ENCODE measurements at regions not wholly inside any gene's neighbourhood (a gene's known extent, or its start where the extent isn't known, plus 50 kb on each side); places are given as distances from the start of the nearest gene placed in this dataset.

DNA sequence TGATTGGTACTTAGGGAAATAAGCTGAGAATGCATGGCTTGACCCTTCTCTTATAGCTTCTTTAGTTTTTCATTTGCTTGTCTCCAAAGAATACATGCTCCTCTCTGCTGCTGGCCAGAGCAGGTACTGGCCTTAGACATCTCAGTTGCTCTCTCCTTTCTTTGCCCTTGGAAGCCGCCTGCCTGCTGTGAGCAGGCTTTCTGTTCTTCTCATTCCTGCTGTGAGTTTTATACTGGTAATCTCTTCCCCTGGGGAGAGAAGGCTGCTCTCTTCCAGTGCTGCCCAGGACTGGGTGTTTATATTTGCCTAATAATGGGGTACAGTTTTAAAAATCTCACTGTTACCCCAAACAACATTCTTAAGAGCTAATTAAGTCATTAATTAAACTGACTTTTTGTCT, 323.5 kb upstream of the LRRC7 start:
- no peak for DNase-seq (ENCODE audit: low spot score)
- no peak overlapping the region for H3K27ac ChIP-seq (ENCODE audit: low read depth in 1 of 2, low read length in 2 of 2)
- no peaks in the 10 kb centered on the region for H3K27me3 ChIP-seq (ENCODE audit: control insufficient read depth in 4 of 4, insufficient read depth in 4 of 4, low read length in 3 of 4)
- no peak overlapping the region for H3K4me3 ChIP-seq (ENCODE audit: low read depth in 1 of 3, low read length in 3 of 3)
- TF ChIP-seq RAD21 (IDR thresholded peaks at IDR 0.05): no peak
- TF ChIP-seq NR2F2 (IDR thresholded peaks at IDR 0.05): no peak
- TF ChIP-seq YY1 (IDR thresholded peaks at IDR 0.05): no peak
- no peak for TF ChIP-seq HNF4A (conservative IDR thresholded peaks at IDR 0.05)
- TF ChIP-seq SP1 (IDR thresholded peaks at IDR 0.05): no peak
- TF ChIP-seq, protein P1, sequence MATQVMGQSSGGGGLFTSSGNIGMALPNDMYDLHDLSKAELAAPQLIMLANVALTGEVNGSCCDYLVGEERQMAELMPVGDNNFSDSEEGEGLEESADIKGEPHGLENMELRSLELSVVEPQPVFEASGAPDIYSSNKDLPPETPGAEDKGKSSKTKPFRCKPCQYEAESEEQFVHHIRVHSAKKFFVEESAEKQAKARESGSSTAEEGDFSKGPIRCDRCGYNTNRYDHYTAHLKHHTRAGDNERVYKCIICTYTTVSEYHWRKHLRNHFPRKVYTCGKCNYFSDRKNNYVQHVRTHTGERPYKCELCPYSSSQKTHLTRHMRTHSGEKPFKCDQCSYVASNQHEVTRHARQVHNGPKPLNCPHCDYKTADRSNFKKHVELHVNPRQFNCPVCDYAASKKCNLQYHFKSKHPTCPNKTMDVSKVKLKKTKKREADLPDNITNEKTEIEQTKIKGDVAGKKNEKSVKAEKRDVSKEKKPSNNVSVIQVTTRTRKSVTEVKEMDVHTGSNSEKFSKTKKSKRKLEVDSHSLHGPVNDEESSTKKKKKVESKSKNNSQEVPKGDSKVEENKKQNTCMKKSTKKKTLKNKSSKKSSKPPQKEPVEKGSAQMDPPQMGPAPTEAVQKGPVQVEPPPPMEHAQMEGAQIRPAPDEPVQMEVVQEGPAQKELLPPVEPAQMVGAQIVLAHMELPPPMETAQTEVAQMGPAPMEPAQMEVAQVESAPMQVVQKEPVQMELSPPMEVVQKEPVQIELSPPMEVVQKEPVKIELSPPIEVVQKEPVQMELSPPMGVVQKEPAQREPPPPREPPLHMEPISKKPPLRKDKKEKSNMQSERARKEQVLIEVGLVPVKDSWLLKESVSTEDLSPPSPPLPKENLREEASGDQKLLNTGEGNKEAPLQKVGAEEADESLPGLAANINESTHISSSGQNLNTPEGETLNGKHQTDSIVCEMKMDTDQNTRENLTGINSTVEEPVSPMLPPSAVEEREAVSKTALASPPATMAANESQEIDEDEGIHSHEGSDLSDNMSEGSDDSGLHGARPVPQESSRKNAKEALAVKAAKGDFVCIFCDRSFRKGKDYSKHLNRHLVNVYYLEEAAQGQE (IDR thresholded peaks at IDR 0.05): no peak
- TF ChIP-seq GABPA (IDR thresholded peaks at IDR 0.05 in 1 of 2, conservative IDR thresholded peaks at IDR 0.05 in 1 of 2): no peak
- TF ChIP-seq, protein P2, sequence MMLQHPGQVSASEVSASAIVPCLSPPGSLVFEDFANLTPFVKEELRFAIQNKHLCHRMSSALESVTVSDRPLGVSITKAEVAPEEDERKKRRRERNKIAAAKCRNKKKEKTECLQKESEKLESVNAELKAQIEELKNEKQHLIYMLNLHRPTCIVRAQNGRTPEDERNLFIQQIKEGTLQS (IDR thresholded peaks at IDR 0.05): no peak
- no peak for TF ChIP-seq FOXA1 (IDR thresholded peaks at IDR 0.05)
- TF ChIP-seq HNF4G (IDR thresholded peaks at IDR 0.05): no peak
- no peak for TF ChIP-seq RXRA (IDR thresholded peaks at IDR 0.05)
- TF ChIP-seq, protein P3, sequence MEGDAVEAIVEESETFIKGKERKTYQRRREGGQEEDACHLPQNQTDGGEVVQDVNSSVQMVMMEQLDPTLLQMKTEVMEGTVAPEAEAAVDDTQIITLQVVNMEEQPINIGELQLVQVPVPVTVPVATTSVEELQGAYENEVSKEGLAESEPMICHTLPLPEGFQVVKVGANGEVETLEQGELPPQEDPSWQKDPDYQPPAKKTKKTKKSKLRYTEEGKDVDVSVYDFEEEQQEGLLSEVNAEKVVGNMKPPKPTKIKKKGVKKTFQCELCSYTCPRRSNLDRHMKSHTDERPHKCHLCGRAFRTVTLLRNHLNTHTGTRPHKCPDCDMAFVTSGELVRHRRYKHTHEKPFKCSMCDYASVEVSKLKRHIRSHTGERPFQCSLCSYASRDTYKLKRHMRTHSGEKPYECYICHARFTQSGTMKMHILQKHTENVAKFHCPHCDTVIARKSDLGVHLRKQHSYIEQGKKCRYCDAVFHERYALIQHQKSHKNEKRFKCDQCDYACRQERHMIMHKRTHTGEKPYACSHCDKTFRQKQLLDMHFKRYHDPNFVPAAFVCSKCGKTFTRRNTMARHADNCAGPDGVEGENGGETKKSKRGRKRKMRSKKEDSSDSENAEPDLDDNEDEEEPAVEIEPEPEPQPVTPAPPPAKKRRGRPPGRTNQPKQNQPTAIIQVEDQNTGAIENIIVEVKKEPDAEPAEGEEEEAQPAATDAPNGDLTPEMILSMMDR (IDR thresholded peaks at IDR 0.05; ENCODE audit: low read depth, low read length, missing input control): no peak
- TF ChIP-seq, protein P4, sequence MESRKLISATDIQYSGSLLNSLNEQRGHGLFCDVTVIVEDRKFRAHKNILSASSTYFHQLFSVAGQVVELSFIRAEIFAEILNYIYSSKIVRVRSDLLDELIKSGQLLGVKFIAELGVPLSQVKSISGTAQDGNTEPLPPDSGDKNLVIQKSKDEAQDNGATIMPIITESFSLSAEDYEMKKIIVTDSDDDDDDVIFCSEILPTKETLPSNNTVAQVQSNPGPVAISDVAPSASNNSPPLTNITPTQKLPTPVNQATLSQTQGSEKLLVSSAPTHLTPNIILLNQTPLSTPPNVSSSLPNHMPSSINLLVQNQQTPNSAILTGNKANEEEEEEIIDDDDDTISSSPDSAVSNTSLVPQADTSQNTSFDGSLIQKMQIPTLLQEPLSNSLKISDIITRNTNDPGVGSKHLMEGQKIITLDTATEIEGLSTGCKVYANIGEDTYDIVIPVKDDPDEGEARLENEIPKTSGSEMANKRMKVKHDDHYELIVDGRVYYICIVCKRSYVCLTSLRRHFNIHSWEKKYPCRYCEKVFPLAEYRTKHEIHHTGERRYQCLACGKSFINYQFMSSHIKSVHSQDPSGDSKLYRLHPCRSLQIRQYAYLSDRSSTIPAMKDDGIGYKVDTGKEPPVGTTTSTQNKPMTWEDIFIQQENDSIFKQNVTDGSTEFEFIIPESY (IDR thresholded peaks at IDR 0.05): no peak
- no peaks in the 10 kb centered on the region for H3K9me3 ChIP-seq (ENCODE audit: control insufficient read depth in 4 of 4, low read length in 3 of 4)
- WGBS: 86% methylated on average over 1 of the region's 1 CpG
- H3K9ac ChIP-seq (ENCODE audit: low read depth in 1 of 2, low read length in 2 of 2): no peak overlapping the region
- no peaks in the 10 kb centered on the region for H3K36me3 ChIP-seq (ENCODE audit: control insufficient read depth in 4 of 4, insufficient read depth in 3 of 4, low read depth in 1 of 4, low read length in 3 of 4)
- no peaks in the 10 kb centered on the region for H3K4me1 ChIP-seq (ENCODE audit: control insufficient read depth in 4 of 4, insufficient read depth in 4 of 4, low read length in 3 of 4)

DNA sequence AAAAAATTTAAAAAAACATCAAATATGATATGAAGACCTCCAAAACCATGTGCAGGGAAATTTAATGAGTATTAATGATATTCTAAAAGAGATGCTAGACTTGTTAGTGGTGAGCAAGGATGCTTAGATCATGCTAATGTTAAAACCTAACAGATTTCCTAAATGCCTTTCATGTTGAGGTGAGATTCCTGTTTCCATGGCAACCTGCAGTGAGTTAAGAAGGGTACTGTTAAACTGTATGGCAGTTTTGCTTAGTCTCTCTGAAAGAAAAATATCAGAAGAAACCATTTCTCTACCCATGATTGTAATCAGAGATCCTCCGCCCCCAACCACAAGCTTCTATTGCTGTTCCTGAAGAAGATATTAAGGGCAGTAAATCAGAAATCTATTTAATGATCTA, 321.6 kb upstream of the LRRC7 start:
- Histone ChIP-seq H3K27me3 (ENCODE audit: control insufficient read depth in 4 of 4, insufficient read depth in 4 of 4, low read length in 3 of 4) (no peaks in the 10 kb centered on the region), H3K9ac (ENCODE audit: low read depth in 1 of 2, low read length in 2 of 2) (no peak overlapping the region), H3K4me3 (ENCODE audit: low read depth in 1 of 3, low read length in 3 of 3) (no peak overlapping the region), H3K4me1 (ENCODE audit: control insufficient read depth in 4 of 4, insufficient read depth in 4 of 4, low read length in 3 of 4) (no peaks in the 10 kb centered on the region), H3K36me3 (ENCODE audit: control insufficient read depth in 4 of 4, insufficient read depth in 3 of 4, low read depth in 1 of 4, low read length in 3 of 4) (no peaks in the 10 kb centered on the region), H3K9me3 (ENCODE audit: control insufficient read depth in 4 of 4, low read length in 3 of 4) (no peaks in the 10 kb centered on the region), H3K27ac (ENCODE audit: low read depth in 1 of 2, low read length in 2 of 2) (no peak overlapping the region)
- WGBS: 90% methylated on average over 1 of the region's 1 CpG
- DNase-seq (ENCODE audit: low spot score): no peak
- TF ChIP-seq TAF1 (conservative IDR thresholded peaks at IDR 0.05): no peak
- TF ChIP-seq, protein P4 (IDR thresholded peaks at IDR 0.05): no peak
- no peak for TF ChIP-seq JUND (IDR thresholded peaks at IDR 0.05)
- TF ChIP-seq, protein P5, sequence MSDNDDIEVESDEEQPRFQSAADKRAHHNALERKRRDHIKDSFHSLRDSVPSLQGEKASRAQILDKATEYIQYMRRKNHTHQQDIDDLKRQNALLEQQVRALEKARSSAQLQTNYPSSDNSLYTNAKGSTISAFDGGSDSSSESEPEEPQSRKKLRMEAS (IDR thresholded peaks at IDR 0.05): no peak
- TF ChIP-seq RAD21 (IDR thresholded peaks at IDR 0.05): no peak
- TF ChIP-seq, protein P1 (IDR thresholded peaks at IDR 0.05): no peak
- TF ChIP-seq NR2F2 (IDR thresholded peaks at IDR 0.05): no peak
- no peak for TF ChIP-seq SP1 (IDR thresholded peaks at IDR 0.05)
- TF ChIP-seq RXRA (IDR thresholded peaks at IDR 0.05): no peak
- TF ChIP-seq EGR1 (IDR thresholded peaks at IDR 0.05; ENCODE audit: low read depth in 2 of 2): no peak
- TF ChIP-seq HNF4G (IDR thresholded peaks at IDR 0.05): no peak
- no peak for TF ChIP-seq FOXA1 (IDR thresholded peaks at IDR 0.05)
- TF ChIP-seq GABPA (IDR thresholded peaks at IDR 0.05 in 1 of 2, conservative IDR thresholded peaks at IDR 0.05 in 1 of 2): no peak
- no peak for TF ChIP-seq FOXA2 (IDR thresholded peaks at IDR 0.05)
- TF ChIP-seq, protein P2 (IDR thresholded peaks at IDR 0.05): no peak
- no peak for TF ChIP-seq HNF4A (conservative IDR thresholded peaks at IDR 0.05)
